ENCODE measurements at regions not wholly inside any gene's neighbourhood (a gene's known extent, or its start where the extent isn't known, plus 50 kb on each side); places are given as distances from the start of the nearest gene placed in this dataset.

- ChIA-PET POLR2A (no interaction called here), CTCF (ENCODE audit: low intra/inter-chr PET ratio) (no interaction called here)
- Histone ChIP-seq H3K9me3 (replicated peaks; ENCODE audit: control insufficient read depth, insufficient read depth, low read depth, low read length) (no peaks in the 10 kb centered on the region), H3K4me2 (ENCODE audit: insufficient read depth, low read length) (no peak overlapping the region), H3K9me1 (ENCODE audit: control insufficient read depth, insufficient read depth, low read length) (no peaks in the 10 kb centered on the region), H4K20me1 (replicated peaks; ENCODE audit: control insufficient read depth, insufficient read depth, low read length) (no peaks in the 10 kb centered on the region), H3K4me1 (replicated peaks in 1 of 2; ENCODE audit: control insufficient read depth in 2 of 2, insufficient read depth in 2 of 2, low read length in 2 of 2) (no peaks in the 10 kb centered on the region), H3K36me3 (ENCODE audit: control insufficient read depth, insufficient read depth, low read length) (no peaks in the 10 kb centered on the region), H3K27ac (ENCODE audit: extremely low read depth, low read depth, low read length) (no peak overlapping the region), H2AFZ (ENCODE audit: low read depth, low read length) (no peak overlapping the region), H3K4me3 (no peak overlapping the region), H3K79me2 (ENCODE audit: control insufficient read depth, insufficient read depth, low read length) (no peaks in the 10 kb centered on the region), H3K27me3 (ENCODE audit: control insufficient read depth in 2 of 2, insufficient read depth in 2 of 2, low read length in 2 of 2) (no peaks in the 10 kb centered on the region), H3K9ac (ENCODE audit: insufficient read depth in 1 of 2, low read depth in 2 of 2, low read length in 2 of 2) (no peak overlapping the region)
- DNase-seq (ENCODE audit: extremely low read depth in 1 of 4, low spot score in 3 of 4) = no peak
- TF ChIP-seq ZNF282 (CRISPR knock-in tag; IDR thresholded peaks at IDR 0.05) = no peak
- TF ChIP-seq ZNF253 (CRISPR knock-in tag; conservative IDR thresholded peaks at IDR 0.05) = no peak
- TF ChIP-seq MAFK (IDR thresholded peaks at IDR 0.05; ENCODE audit: low read length) = no peak
- TF ChIP-seq, protein P1, sequence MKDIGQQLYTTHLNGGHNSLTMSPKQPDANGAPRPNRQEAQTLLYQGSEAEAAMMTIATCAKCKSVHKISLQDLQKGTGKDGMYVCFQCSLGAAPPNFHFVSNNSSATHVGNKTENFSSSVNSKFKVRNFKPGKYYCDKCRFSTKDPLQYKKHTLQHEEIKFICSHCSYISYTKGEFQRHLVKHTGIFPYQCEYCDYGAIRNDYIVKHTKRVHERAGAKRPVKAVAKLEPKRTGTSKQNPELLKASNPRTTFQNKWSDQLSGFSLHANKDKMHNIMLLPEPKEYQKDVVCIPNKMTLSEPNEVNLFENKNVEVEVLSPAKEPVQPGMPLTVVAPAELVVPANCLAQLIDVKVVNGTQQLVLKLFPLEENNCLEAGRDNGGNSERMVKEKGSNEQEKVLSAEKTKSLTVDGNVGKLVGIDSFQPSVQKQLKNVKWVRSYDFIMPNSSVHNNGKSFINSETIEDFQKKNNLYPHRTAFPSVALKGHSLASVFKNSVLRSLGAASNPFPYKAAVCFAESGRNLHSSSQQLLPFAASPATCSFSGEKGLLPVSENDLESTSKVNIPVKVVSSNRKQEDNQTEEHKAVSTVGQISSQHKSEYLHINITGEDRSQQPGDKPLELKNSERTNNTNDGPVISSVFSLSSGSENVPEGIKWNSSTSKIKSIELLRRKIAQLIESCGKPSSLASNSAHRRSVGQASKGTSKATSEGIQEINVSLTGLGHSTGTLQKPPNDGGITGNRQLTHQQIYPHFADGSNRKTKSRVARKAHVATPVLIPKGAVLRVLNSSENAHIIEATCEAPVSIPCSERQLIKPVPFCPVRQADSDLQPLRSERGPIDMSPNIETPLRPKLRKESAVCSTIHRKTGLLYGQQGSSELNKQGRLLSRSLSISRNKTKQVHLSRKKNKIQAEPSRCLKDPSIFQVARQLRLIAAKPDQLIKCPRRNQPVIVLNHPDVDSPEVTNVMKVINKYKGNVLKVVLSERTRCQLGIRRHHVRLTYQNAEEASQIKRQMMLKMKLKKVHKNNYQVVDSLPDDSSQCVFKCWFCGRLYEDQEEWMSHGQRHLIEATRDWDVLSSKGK (CRISPR knock-in tag; IDR thresholded peaks at IDR 0.05) = no peak
- TF ChIP-seq U2AF2 (optimal IDR thresholded peaks at IDR 0.05; ENCODE audit: low read depth, low read length) = no peak
- TF ChIP-seq, protein P2, sequence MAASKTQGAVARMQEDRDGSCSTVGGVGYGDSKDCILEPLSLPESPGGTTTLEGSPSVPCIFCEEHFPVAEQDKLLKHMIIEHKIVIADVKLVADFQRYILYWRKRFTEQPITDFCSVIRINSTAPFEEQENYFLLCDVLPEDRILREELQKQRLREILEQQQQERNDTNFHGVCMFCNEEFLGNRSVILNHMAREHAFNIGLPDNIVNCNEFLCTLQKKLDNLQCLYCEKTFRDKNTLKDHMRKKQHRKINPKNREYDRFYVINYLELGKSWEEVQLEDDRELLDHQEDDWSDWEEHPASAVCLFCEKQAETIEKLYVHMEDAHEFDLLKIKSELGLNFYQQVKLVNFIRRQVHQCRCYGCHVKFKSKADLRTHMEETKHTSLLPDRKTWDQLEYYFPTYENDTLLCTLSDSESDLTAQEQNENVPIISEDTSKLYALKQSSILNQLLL (CRISPR knock-in tag; IDR thresholded peaks at IDR 0.05; ENCODE audit: borderline replicate concordance) = no peak
- TF ChIP-seq ZNF324 (CRISPR knock-in tag; IDR thresholded peaks at IDR 0.05) = no peak
- 0% methylated on average over 4 of the region's 4 CpGs for WGBS (ENCODE audit: insufficient coverage, low coverage, missing lambda C conversion rate)
- in situ Hi-C loops (cut with MboI) = no loop called here
- no TSS peak for BruUV-seq (replicated peaks)
- intact Hi-C loops (cut with micrococcal nuclease) = no loop called here
- FAIRE-seq = no peak
- ATAC-seq = no peak
These were observed 862.6 kb upstream of the GOT2 start for GRCh38 chr16:59596693-59597092.
